OCI-LY3 (cell line): ENCODE measurements at regions not wholly inside any gene's neighbourhood (a gene's known extent, or its start where the extent isn't known, plus 50 kb on each side); places are given as distances from the start of the nearest gene placed in this dataset.

Experiments
- H2AFZ ChIP-seq: fragments of 200-600, 300-600 bp; shearing (Covaris generic); 2 replicates; pipeline ENCODE4 v1.6.0; 2014; ENCODE audit warnings: antibody characterized with exemption, low read depth, low read length
- H3K27ac ChIP-seq: fragments of 200-600, 300-600 bp; sonication (generic); 2 replicates; pipeline ENCODE4 v1.5.1; 2014; ENCODE audit warnings: mild to moderate bottlenecking, low read length, moderate library complexity, mixed read lengths
- H3K27me3 ChIP-seq: fragments of 200-600, 300-600 bp; sonication (generic); 2 replicates; pipeline ENCODE4 v1.6.1; 2014; ENCODE audit warnings: low read depth, low read length, mixed read lengths
- H3K36me3 ChIP-seq: fragments of 200-600, 300-600 bp; sonication (generic); replicated peaks from 2 replicates; pipeline ENCODE3; 2014; ENCODE audit warnings: low read depth, low read length, mixed read lengths
- H3K4me1 ChIP-seq: fragments of 300-600, 200-600 bp; sonication (generic); 2 replicates; pipeline ENCODE4 v1.6.1; 2014; ENCODE audit warnings: low read length, mixed read lengths
- H3K4me2 ChIP-seq: fragments of 200-600, 300-600 bp; sonication (generic); 2 replicates; pipeline ENCODE4 v1.6.1; 2014; ENCODE audit warnings: low read length, mixed read lengths
- H3K4me3 ChIP-seq: fragments of 300-600, 200-600 bp; sonication (generic); 2 replicates; pipeline ENCODE4 v1.5.1; 2014; ENCODE audit warnings: antibody characterized with exemption, mild to moderate bottlenecking, low read length, moderate library complexity
- H3K79me2 ChIP-seq: fragments of 300-600, 200-600 bp; shearing (Covaris generic); 2 replicates; pipeline ENCODE4 v1.6.1; 2014; ENCODE audit warnings: mild to moderate bottlenecking, low read length, mixed read lengths
- H3K9ac ChIP-seq: fragments of 300-600, 200-600 bp; shearing (Covaris generic); 2 replicates; pipeline ENCODE4 v1.6.0; 2014; ENCODE audit warnings: mild to moderate bottlenecking, low read length, moderate library complexity
- H3K9me3 ChIP-seq: fragments of 200-600, 300-600 bp; shearing (Covaris generic); 2 replicates; pipeline ENCODE4 v1.6.1; 2014; ENCODE audit warnings: low read length, mixed read lengths; ENCODE audit not compliant: insufficient read depth
- H4K20me1 ChIP-seq: fragments of 200-600, 300-600 bp; sonication (generic); 2 replicates; pipeline ENCODE4 v1.6.1; 2016; ENCODE audit warnings: low read length, mixed read lengths; ENCODE audit not compliant: insufficient read depth
- CTCF ChIP-seq: fragments of 200-600, 300-600 bp; sonication (generic); IDR thresholded peaks from 2 replicates; pipeline ENCODE4 v1.5.1; 2014; ENCODE audit warnings: antibody characterized with exemption, low read length, low read depth
- EZH2phosphoT487 ChIP-seq: fragments of 200-600 bp; shearing (Covaris generic); IDR thresholded peaks from 2 replicates; pipeline ENCODE4 v1.6.1; 2018; ENCODE audit warnings: antibody characterized with exemption, mixed run types, low read depth

- Histone ChIP-seq H3K4me2 (no peak overlapping the region), H3K27ac (no peak overlapping the region), H3K9ac (no peak overlapping the region), H4K20me1 (no peaks in the 10 kb centered on the region), H3K4me1 (no peaks in the 10 kb centered on the region), H3K36me3 (no peaks in the 10 kb centered on the region), H3K9me3 (no peaks in the 10 kb centered on the region), H3K4me3 (no peak overlapping the region), H2AFZ (no peak overlapping the region), H3K27me3 (peaks cover 10% of the 10 kb centered on the region), H3K79me2 (no peaks in the 10 kb centered on the region)
- no peak for TF ChIP-seq EZH2phosphoT487
- TF ChIP-seq CTCF, result no peak
Measured at GRCh38 chr2:120802158-120802557, 66.5 kb downstream of the GLI2 start.

- no peaks in the 10 kb centered on the region for H4K20me1 ChIP-seq
- H3K36me3 ChIP-seq, result no peaks in the 10 kb centered on the region
- no peak overlapping the region for H3K27ac ChIP-seq
- TF ChIP-seq EZH2phosphoT487 (no peak), CTCF (no peak)
- H3K9me3 ChIP-seq, result no peaks in the 10 kb centered on the region
- no peak overlapping the region for H2AFZ ChIP-seq
- H3K4me2 ChIP-seq, result no peak overlapping the region
- H3K79me2 ChIP-seq, result no peaks in the 10 kb centered on the region
- H3K4me3 ChIP-seq, result no peak overlapping the region
- no peak overlapping the region for H3K9ac ChIP-seq
- H3K27me3 ChIP-seq, result peaks cover 10% of the 10 kb centered on the region
- H3K4me1 ChIP-seq, result no peaks in the 10 kb centered on the region
Measured at GRCh38 chr2:120802867-120803484, 67.3 kb downstream of the GLI2 start.

GRCh38 chr2:120803764-120804335, 68.2 kb downstream of the GLI2 start:
- H3K27ac ChIP-seq, result no peak overlapping the region
- H3K4me3 ChIP-seq, result no peak overlapping the region
- H3K4me1 ChIP-seq, result no peaks in the 10 kb centered on the region
- H3K9me3 ChIP-seq, result no peaks in the 10 kb centered on the region
- peaks cover 13% of the 10 kb centered on the region for H3K27me3 ChIP-seq
- H4K20me1 ChIP-seq, result no peaks in the 10 kb centered on the region
- no peak overlapping the region for H3K4me2 ChIP-seq
- H3K9ac ChIP-seq, result no peak overlapping the region
- H3K36me3 ChIP-seq, result no peaks in the 10 kb centered on the region
- H3K79me2 ChIP-seq, result no peaks in the 10 kb centered on the region
- TF ChIP-seq CTCF, result no peak
- TF ChIP-seq EZH2phosphoT487, result no peak
- H2AFZ ChIP-seq, result no peak overlapping the region

- Histone ChIP-seq H2AFZ (no peak overlapping the region), H3K4me2 (no peak overlapping the region)
- TF ChIP-seq CTCF (no peak), EZH2phosphoT487 (no peak)
Measured at GRCh38 chr2:120804459-120804858, 68.8 kb downstream of the GLI2 start.

More at GRCh38 chr2:120804459-120804858, 68.8 kb downstream of the GLI2 start:
- Histone ChIP-seq H3K27me3 (peaks cover 19% of the 10 kb centered on the region), H4K20me1 (no peaks in the 10 kb centered on the region), H3K27ac (no peak overlapping the region), H3K4me3 (no peak overlapping the region), H3K4me1 (no peaks in the 10 kb centered on the region), H3K36me3 (no peaks in the 10 kb centered on the region), H3K9ac (no peak overlapping the region), H3K79me2 (no peaks in the 10 kb centered on the region), H3K9me3 (no peaks in the 10 kb centered on the region)
